GM06990 (cell line): ENCODE measurements at regions not wholly inside any gene's neighbourhood (a gene's known extent, or its start where the extent isn't known, plus 50 kb on each side); places are given as distances from the start of the nearest gene placed in this dataset.

ENCODE experiments used
- DNase-seq: peaks from one replicate; pipeline ENCODE4 v3.0.0-alpha.2; 2011; ENCODE audit not compliant: insufficient read length; ENCODE audit errors: extremely low read depth
- H3K27me3 ChIP-seq: replicated peaks from 2 replicates; pipeline ENCODE4 v1.6.0; 2011; ENCODE audit warnings: low read length; ENCODE audit not compliant: control insufficient read depth, insufficient read depth
- H3K36me3 ChIP-seq: 2 replicates; pipeline ENCODE4 v1.5.1; 2011; ENCODE audit warnings: low read length; ENCODE audit not compliant: control insufficient read depth, insufficient read depth
- H3K4me3 ChIP-seq: replicated peaks from 2 replicates; pipeline ENCODE4 v1.5.1; 2011; ENCODE audit warnings: low read depth, mild to moderate bottlenecking, control low read depth, low read length
- CTCF ChIP-seq: IDR thresholded peaks from 2 replicates; pipeline ENCODE4 v1.5.1; 2011; ENCODE audit warnings: low read length, control low read depth, mild to moderate bottlenecking, inconsistent platforms; ENCODE audit not compliant: insufficient read depth, poor library complexity, severe bottlenecking

- H3K36me3 ChIP-seq = no peaks in the 10 kb centered on the region
- TF ChIP-seq CTCF = no peak
- no peak overlapping the region for H3K4me3 ChIP-seq
- DNase-seq = no peak
- H3K27me3 ChIP-seq = no peaks in the 10 kb centered on the region; the same call in 1 of the 2 replicates
Observed at GRCh38 chr3:16667633-16668032, 62.4 kb upstream of the DAZL start.

GRCh38 chr3:16668776-16669545 is 63.7 kb upstream of the DAZL start:
- TF ChIP-seq CTCF = no peak
- no peak for DNase-seq
- Histone ChIP-seq H3K27me3 (no peaks in the 10 kb centered on the region; the same call in 1 of the 2 replicates), H3K36me3 (no peaks in the 10 kb centered on the region), H3K4me3 (no peak overlapping the region)

GRCh38 chr3:16670191-16670590 is 65.0 kb upstream of the DAZL start:
- Histone ChIP-seq H3K27me3 (no peaks in the 10 kb centered on the region; the same call in 1 of the 2 replicates), H3K4me3 (no peak overlapping the region), H3K36me3 (no peaks in the 10 kb centered on the region)
- TF ChIP-seq CTCF = no peak
- DNase-seq = no peak

GRCh38 chr3:16671690-16672089 is 66.5 kb upstream of the DAZL start:
- H3K36me3 ChIP-seq = no peaks in the 10 kb centered on the region
- no peaks in the 10 kb centered on the region; the same call in 1 of the 2 replicates for H3K27me3 ChIP-seq
- DNase-seq = no peak
- no peak overlapping the region for H3K4me3 ChIP-seq
- no peak for TF ChIP-seq CTCF

GRCh38 chr3:16673530-16673929 is 68.3 kb upstream of the DAZL start:
- no peak for DNase-seq
- Histone ChIP-seq H3K27me3 (no peaks in the 10 kb centered on the region; the same call in 1 of the 2 replicates), H3K4me3 (no peak overlapping the region), H3K36me3 (no peaks in the 10 kb centered on the region)
- no peak for TF ChIP-seq CTCF

- Histone ChIP-seq H3K4me3 (no peak overlapping the region), H3K27me3 (no peaks in the 10 kb centered on the region), H3K36me3 (no peaks in the 10 kb centered on the region)
- TF ChIP-seq CTCF = no peak
- no peak for DNase-seq
Observed at GRCh38 chr3:16675805-16676204, 70.6 kb upstream of the DAZL start.
